HuH-7.5 (cell line): ENCODE measurements at regions not wholly inside any gene's neighbourhood (a gene's known extent, or its start where the extent isn't known, plus 50 kb on each side); places are given as distances from the start of the nearest gene placed in this dataset.
A peak's percentile ranks its signal among the peaks of the same experiment; 100 is the strongest.

Experiments
- DNase-seq: peaks from one replicate; pipeline ENCODE4 v3.0.0; 2011; ENCODE audit warnings: low spot score

DNA sequence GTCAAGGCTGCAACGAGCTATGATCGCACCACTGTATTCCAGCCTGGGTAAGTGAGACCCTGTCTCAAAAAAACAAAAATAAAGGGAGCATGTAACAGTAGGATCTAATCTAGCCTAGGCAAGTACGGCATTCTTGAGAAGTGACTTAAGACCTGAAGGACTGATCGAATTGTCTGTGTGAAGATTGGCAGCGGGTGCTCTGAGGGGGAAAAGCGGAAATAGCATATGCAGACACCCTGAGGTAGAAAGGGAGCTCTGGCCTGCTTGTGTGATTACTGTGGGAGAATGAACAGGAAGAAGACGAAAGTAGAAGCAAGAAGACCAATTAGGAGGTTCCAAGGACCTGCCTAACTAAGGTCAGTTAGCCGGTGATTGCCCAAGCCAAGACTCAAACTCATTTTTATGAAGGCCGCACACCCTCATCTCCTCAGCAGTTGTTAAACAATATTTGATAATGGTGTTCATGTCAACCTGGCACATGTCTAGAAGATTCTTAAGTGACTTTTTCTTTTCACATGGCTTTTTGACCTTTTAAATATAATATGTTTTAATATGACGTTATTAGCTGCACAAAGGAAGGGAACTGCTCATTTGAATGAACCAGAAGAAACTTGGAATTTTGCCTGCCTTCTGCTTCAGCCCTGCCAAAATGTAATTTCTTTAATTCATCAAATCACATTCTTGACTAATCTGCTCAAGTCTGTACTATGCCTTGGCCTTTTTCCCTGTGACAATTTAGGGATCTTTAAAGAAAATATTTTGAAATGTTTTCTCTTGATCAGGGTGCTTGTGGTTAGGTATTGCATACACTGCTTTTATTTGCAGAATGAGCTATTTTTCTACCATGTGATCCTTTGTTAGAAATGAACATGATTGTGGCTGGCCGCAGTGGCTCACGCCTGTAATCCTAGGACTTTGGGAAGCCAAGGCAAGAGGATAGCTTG lies 289.2 kb upstream of the DMRT1 start:
- DNase-seq = no peak

DNA sequence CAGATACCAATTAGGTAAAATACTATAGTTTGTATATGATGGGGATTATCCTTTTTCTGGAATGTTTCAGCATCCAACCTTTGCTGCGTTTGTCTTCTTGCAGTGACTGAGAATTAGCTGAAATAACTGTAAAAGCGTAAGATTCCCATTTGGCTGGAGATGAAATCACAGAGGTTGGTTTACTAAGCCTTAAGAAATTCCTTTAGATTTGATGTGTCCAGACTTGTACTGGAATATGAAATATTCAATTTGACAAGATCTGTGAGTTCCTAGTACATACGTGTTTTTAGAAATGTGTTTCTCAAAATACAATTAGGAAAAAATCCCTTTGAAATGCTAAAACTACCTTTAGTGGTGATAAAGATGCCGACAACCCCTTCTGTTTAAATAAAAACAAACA lies 286.0 kb upstream of the DMRT1 start:
- no peak for DNase-seq

DNA sequence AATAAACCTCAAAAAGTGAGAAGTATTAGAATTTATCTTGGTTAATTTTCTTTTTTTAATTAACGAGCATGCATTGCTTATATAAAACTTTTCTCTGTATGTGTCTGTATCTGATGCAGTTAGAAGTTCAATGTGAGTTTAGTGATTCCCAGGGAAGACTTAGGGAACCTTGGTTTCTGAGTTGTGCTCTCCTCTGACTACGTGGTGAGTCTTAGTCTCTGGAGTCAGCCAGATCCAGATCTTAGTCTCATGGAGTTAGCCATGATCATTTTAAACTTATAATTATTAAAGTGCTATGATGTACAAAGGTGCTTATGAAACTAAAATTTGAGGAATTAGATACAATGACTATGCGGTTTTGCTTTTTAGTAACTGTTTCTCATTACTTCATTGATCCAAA lies 285.3 kb upstream of the DMRT1 start:
- DNase-seq = no peak

DNA sequence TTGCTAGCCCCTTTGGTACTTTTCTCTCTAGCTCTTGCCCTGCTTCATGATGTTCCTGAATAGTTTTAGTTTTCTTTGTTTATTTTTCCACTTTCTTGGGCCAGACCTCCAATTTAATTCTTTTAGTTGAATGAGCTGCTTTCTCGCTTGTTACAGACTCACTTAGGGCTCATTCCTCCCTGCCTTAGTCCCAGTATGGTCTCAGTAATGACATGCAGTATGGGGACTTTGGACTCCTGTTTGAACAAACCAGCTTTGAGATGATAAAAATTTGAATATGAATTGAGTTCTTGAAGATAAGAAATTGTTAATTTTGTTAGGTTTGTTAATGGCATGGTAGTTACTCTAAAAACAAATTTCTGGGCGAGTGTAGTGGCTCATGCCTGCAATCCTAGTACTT lies 284.8 kb upstream of the DMRT1 start:
- no peak for DNase-seq

DNA sequence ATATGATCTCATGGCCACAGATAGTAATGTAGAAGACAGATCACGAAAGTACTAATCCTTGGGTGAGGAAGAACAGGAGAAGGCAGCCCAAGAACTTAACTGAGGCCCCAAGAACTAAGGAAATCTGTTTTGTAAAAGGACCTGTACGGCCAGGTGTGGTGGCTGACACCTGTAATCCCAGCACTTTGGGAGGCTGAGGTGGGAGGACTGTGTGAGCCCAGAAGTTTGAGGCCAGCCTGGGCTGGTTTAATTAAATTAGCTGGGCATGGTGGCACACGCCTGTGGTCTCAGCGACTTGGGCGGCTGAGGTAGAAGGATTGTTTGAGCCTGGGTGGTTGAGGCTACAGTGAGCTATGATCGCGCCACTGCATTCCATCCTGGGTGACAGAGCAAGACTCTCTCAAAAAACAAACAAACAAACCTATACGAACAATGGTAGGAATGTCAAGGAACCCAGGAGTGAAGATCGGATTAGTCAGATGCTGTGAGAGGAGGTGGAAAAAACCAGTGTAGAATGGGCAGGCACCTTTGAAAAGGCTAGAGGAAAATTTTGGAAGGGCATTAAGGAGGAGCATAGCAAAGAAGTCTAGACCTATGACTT lies 283.8 kb upstream of the DMRT1 start:
- no peak for DNase-seq

DNA sequence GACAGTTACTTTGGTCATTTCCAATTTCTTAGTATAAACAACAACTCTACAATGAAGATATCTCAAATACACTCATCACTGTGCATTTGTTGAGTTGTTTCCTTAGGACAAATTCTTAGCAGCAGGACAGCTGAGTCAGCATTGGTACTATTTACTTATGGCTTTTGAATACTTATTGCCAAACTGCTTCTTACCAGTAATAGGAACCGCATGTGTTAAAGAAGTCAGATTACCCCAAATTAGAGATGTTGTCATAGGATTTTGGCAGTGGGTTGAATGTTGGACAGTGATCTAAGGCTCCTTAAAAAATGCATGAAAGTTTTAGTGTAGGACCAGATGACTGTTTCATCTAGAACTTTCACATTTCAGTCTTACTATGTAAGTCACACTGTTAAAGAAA lies 280.1 kb upstream of the DMRT1 start:
- no peak for DNase-seq

DNA sequence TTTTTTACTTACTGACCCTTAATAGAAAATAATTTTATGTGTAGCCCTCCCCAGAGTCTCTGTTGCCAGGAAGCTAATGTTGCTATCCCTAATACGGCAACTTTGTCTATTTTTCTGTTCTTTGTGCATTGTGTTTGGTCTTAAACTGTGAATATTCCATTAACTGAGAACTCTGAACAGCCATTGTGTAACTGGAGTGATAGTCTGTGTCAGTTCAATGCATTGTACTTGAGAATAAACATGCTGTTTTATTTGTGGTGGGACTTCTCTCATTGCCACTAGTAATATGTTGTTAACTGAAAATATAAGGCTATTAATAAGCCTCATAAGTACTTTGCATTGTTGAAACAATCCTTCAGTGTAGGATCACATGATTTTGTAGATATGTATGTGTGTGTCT lies 278.3 kb upstream of the DMRT1 start:
- DNase-seq = no peak

DNA sequence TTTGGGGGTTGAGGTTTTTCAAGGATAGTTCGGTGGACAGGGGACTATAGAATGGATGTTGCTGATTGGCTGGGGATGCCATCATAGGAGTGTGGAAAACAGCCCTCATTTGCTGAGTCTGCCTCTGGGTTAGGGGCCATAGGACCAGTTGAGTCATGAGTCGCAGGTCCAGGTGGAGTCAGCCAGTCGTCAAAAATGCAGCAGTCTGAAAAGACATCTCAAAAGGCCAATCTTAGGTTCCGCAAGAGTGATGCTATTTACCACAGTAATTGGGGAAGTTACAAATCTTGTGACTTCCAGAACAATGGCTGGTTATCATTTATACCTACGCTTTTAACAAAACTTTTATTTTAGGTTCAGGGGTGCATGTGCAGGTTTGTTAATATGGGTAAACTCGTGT lies 276.0 kb upstream of the DMRT1 start:
- no peak for DNase-seq

DNA sequence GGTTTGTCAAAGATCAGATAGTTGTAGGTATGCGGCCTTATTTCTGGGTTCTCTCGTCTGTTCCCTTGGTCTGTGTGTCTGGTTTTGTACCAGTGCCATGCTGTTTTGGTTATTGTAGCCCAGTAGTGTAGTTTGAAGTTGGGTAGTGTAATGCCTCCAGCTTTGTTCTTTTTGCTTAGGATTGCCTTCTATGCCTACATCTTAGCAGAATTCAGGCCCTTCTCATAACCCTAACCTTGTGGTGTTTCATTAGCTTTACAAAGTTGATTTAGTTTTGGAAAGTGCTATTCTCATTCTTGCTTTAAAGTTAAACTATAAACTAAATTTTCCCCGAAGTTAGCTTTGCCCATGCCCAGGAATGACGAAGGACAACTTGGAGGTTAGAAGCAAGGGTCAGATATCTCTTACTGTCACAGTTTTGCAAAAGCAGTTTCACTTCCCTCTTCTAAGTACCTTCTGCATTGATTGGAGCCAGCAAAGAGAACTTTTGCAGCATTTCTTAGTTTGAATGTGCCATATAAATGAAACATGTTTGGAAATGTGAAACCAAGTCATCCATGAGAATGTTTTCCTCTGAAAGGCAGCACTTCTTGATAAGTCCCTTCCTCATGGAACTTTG lies 274.3 kb upstream of the DMRT1 start:
- DNase-seq = no peak

DNA sequence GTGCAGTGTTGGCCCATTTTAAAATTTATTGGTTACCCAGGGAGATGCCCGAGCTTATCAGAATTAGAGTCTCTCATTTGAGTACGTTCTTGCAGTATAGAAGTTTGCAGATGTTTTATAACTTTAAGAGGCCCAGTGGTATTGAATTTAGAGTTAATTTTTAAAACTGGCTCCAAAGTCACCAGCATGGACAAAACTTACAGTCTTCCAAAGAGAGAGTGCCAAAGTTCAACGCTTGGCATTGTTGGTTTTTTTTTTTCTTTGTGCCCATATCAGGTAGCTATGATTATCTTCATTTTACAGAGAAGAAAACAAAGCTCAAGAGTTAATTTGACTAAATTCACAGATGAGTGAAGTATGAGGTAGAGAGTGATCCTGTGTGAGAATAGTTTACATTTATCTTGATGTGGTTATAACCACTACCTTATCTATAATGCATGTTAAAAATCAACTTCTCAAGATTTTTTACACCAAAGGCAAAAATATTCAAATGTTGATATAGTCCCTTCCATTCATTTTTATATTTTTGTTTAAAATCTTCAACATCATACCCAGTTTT lies 273.7 kb upstream of the DMRT1 start:
- DNase-seq = no peak

DNA sequence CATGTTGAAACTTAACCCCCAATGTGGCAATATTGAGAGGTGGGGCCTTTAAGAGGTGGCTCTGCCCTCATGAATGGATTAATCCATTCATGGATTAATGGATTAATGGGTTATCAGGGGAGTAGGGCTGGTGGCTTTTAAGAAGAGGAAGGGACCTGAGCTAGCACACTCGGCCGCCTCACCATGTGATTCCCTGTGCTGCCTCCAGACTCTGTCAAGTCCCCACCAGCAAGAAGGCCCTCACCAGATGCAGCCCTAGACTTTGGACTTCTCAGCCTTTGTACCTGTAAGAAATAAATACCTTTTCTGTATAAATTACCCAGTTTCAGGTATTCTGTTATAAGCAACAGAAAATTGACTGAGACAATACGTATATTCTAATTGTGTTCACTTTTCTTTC lies 272.2 kb upstream of the DMRT1 start:
- no peak for DNase-seq

DNA sequence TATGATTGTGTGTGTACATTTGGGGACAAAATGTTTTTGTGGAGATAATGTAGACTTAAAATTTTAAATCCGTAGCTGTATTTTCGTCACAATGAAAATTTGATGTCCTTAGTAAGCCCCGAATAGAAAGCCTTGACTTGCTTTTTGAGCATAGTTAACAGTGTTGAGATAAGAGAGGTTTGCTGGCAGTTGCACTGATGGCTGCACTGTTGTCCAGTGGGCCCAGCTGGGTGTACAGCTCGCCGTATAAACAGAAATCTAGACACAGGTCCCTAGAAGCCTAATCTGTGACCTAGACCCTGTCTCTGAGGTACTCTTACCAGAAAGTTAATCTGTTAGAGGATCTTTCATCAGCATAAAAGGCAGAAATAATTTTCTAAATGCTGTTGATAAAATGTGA lies 271.3 kb upstream of the DMRT1 start:
- DNase-seq = no peak

DNA sequence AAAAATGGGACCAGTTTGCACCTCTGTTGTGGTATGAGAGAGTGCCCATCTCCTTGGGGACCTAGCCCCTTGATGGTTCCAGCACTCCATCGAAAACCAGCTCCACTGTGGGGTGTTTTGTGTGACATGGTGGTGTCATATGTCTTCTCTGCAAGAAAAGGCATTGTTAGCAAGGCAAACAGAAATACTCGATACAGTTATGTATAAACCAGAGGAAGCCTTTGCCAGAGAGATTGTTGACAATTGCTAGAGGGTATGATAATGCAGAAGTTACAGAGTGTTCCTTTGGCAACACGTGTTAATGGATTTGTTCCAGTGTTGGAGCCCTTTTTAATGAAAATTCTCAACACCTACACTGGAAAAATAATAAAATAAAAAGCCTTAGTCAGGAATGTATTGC lies 270.4 kb upstream of the DMRT1 start:
- no peak for DNase-seq

DNA sequence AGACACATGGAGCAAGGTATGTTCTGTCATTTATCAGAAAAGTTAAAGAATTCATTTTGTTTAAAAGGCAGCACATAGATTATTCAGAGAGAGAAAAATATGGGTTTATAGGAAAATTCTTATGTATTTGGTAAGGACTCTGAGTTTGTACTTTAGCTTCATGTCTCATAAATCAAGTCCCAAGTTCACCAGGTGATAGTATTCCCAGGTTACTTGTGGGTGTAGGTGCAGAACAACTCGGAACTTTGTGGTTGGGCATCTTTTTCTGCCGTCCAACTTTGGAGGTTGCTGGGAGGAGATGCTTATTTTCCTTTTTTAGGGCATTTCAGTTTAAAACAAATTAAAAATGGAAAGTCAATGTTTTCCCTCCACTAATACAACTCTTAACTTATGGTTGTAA lies 269.8 kb upstream of the DMRT1 start:
- DNase-seq = no peak

DNA sequence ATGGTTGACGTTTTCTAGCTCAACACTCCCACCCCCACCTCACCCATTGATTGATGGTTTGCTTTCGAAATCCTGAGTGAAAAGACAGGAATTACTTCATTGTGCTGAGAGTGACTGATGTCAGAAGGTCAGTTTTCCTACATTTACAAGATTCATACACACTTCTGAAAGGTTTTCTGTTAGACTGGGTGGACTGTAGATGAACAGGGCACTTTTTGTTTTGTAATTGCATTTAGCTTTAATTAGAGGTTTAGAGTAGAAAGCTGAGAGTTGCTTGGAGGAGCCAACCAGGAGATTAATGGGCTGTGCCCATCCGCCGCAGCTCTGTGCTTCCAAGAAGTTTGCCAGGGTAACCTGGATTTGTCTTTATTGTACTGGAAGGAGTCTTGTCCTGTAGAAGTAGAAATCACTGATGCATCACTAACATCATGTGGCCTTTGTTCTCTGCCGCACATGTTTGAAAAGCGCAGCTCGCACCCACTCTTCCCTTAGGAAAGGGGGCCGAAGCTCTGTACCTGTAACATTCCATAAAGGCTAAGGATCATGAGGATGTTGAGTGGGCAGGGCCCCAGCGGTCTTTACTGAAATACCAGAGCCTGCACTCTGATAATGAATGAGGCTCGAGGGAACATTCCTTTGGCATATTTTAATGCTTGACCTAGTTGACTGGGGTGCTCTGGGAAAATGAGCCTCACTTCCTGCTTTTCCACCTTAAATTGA lies 267.6 kb upstream of the DMRT1 start:
- DNase-seq = peak; percentile 20

DNA sequence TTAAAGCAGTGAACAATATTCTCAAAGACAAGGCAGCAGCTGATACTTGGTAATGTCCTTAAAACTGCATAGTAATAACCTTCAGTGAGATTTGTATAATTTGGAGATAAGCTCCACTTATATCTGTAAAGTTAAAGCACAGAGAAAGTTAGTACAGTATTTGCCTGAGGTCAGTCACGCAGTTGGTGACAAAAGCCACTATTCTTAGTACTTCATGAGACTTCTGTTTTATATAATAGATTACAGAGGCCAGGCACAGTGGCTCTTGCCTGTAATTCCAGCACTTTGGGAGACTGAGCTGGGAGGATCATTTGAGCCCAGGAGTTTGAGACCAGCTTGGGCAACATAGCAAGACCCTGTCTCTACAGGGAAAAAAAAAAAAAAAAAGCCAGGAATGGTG lies 266.4 kb upstream of the DMRT1 start:
- no peak for DNase-seq

DNA sequence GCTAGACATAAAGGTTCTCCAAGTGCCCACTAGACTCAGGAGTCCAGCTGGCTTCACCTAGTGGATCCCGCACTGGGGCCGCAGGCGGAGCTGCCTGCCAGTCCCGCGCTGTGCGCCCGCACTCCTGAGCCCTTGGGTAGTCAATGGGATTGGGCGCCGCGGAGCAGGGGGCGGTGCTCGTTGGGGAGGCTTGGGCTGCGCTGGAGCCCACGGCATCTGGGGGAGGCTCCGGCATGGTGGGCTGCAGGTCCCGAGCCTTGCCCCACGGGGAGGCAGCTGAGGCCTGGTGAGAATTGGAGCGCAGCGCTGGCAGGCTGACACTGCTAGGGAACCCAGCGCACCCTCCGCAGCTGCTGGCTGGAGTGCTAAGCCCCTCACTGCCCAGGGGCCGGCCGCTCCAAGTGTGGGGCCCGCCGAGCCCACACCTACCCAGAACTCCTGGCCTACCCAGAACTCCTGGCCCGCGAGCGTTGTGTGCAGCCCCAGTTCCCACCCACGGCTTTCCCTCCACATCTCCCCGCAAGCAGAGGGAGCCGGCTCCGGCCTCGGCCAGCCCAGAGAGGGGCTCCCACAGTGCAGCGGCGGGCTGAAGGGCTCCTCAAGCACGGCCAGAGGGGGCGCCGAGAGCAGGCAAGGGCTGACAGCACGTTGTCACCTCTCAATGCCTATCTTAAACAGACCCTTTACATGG lies 260.7 kb upstream of the DMRT1 start:
- DNase-seq = no peak

DNA sequence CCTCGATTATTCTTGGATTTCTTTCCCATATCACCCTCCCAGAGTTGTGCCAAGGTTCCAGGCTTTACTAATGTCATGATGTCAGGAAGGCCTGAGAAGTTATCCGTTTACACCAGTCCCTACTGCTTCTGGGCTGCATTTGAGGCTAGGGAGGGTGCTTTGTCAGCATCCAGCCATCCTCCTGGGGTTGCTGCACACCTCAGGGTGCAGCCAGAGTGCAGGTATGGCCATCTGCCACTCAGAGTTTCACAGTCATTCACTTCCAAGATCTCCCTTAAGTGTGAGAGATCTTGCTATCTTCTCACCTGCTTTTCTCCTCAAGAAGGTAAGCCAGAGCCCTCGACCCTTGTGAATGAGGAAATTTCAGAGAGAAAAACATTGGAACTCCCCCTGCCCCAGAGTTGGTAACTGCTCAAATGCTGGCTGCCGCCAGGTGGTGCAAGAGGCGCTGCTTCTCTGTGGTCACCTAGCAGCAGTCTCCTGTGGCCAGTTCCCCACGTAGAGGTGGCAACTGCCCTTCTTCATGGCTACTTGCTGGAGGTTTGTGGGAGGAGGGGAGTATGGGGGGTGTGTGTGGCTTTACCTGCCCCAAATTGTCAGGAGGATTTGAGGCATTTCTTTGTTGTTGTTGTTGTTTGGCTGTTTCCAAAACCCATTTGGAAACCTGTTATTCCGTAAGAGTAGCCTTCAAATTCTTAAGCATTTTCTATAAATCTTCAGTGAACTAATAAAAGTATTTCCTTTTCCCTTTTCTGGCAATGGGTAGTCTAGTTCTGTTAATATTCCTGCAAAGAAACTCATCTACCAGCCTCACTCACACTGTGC lies 259.6 kb upstream of the DMRT1 start:
- DNase-seq = peak; percentile 14

DNA sequence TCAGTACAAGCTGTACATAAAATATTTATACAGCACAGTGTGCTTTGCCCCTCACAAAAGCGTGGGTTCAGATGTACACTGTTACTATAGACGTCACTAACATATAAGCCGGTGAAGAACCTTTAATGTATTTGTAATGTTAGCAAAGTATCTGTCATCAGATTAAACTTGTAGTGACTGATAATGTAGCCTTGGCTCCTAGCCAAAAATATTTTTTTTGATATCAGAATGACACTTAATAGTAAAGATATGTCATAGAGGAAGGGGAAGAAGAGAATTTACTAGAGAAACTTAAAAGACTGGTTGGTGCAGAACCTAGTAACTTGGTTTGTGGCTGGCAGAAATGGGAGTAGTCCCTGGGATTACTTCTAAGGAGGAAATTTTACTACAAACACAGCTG lies 258.7 kb upstream of the DMRT1 start:
- no peak for DNase-seq

DNA sequence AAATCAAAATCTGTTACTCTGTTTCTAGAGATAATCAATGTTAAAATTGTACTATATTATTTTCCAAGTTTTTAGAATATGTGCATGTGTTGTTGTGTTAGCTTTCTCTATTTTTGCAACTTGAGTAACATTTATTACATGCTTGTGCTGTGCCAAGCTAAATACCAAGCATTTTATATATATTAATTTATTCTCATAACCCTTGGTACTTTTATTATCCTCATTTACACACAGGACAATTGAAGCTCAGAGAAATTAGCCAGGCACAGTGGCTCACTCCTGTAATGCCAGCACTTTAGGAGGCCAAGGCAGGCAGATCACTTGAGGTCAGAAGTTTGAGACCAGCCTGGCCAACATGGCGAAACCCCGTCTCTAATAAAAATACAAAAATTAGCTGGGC lies 254.0 kb upstream of the DMRT1 start:
- DNase-seq = no peak

DNA sequence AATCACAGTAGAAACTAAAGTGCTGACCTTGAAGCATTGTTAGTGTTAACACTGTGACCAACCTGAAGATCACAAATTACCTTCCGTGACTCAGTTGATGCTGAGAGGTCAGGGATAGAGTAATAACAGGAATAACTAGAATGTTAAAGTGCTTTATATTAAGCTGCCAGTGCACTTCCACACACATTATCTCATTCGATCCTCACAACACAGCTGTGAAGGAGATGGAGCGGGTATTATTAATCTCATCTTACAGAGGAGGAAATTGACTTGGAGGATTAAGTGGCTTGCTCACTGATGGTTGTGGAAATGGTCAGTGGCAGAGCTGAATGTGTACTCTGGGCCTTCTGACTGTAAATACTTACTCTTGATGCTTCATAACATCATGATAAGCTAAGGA lies 252.5 kb upstream of the DMRT1 start:
- DNase-seq = no peak
